Central memory CD8-positive, alpha-beta T cell (primary cell): ENCODE measurements at regions not wholly inside any gene's neighbourhood (a gene's known extent, or its start where the extent isn't known, plus 50 kb on each side); places are given as distances from the start of the nearest gene placed in this dataset.

Experiments used
- ATAC-seq: fragments of 150-1000 bp; cut with Tn5 transposase; replicated peaks from 2 replicates; pipeline ENCODE4 v1.10.0; 2022; ENCODE audit warnings: mild to moderate bottlenecking, moderate FRiP score, moderate number of reproducible peaks; ENCODE audit not compliant: poor library complexity, severe bottlenecking; ENCODE audit errors: extremely low read depth
- DNase-seq, 2 donors: peaks; one replicate each; pipeline ENCODE4 v3.0.0; 2021; ENCODE audit warnings: low spot score in 2 of 2
- H3K27ac Mint-ChIP-seq: one replicate; pipeline ENCODE4 v1.8.0; 2022; ENCODE audit warnings: low read depth, mild to moderate bottlenecking, moderate library complexity, mixed read lengths
- H3K27me3 Mint-ChIP-seq: one replicate; pipeline ENCODE4 v1.8.0; 2022; ENCODE audit warnings: mixed read lengths
- H3K36me3 Mint-ChIP-seq: one replicate; pipeline ENCODE4 v1.8.0; 2022; ENCODE audit warnings: mild to moderate bottlenecking, moderate library complexity, mixed read lengths; ENCODE audit not compliant: insufficient read depth
- H3K4me1 Mint-ChIP-seq: one replicate; pipeline ENCODE4 v1.8.0; 2022; ENCODE audit warnings: mixed read lengths
- H3K4me3 Mint-ChIP-seq: one replicate; pipeline ENCODE4 v1.8.0; 2022; ENCODE audit warnings: mild to moderate bottlenecking, moderate library complexity, mixed read lengths
- H3K9me3 Mint-ChIP-seq: one replicate; pipeline ENCODE4 v1.8.0; 2022; ENCODE audit warnings: mixed read lengths

DNA sequence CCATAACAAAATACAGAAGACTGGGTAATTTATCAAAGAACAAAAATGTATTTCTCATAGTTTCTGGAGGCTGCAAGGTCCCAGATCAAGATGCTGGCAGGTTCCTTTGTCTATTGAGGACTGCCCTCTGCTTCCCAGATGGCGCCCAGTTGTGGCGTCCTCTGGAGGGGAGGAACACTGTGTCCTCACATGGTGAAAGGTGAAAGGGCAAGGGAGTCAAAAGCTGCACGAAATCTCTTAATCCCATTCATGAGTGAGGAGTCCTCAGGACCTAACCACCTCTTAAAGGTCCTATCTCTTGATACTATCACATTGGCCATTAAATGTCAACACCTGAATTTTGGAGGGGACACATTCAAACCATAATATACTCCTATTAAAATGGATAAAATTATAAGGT, 79.3 kb upstream of the IRF2BP2 start:
- H3K9me3 Mint-ChIP-seq, result no peaks in the 10 kb centered on the region
- no peaks in the 10 kb centered on the region for H3K27me3 Mint-ChIP-seq
- H3K36me3 Mint-ChIP-seq, result no peaks in the 10 kb centered on the region
- H3K4me3 Mint-ChIP-seq, result no peak overlapping the region
- DNase-seq (no peak), ATAC-seq (no peak)
- H3K27ac Mint-ChIP-seq, result no peak overlapping the region
- no peaks in the 10 kb centered on the region for H3K4me1 Mint-ChIP-seq

DNA sequence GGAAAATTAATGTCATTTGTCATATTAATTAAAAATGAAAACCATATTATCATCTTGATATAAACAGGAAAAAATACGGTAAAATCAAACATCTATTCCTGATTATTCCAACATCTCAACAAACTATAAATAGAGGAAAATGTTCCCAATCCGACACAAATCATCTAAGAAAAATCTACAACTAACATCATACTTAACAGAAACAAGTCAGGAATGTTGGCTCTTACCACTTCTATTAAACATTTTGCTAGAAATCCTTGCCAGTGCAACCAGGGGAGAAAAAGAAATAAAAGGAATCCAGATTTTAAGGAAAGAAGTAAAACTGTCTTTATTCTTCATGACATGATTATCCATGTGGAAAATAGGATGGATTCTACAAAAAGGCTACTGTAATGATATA, 77.0 kb upstream of the IRF2BP2 start:
- Mint-ChIP-seq H3K36me3 (no peaks in the 10 kb centered on the region), H3K27ac (no peak overlapping the region), H3K27me3 (no peaks in the 10 kb centered on the region), H3K4me3 (no peak overlapping the region), H3K4me1 (no peaks in the 10 kb centered on the region), H3K9me3 (no peaks in the 10 kb centered on the region)
- no peak for ATAC-seq
- DNase-seq, result no peak

DNA sequence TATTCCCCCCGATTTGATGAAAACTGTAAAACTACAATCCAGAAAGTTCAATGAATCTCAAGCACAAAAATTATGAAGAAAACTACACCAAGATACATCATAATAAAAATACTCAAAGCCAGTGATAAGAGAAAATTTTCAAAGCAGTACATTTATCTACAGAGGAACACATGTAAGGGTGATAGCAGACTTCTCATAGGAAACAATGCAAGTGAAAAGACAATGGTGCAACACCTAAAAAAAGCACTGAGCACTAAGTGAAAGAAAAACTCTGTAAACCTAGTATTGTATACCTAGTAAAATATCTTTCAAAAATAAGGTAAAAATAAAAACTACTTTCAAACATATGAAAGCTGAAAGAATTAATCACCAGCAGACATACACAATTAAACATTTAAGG, 76.1 kb upstream of the IRF2BP2 start:
- H3K27me3 Mint-ChIP-seq, result no peaks in the 10 kb centered on the region
- DNase-seq (no peak), ATAC-seq (no peak)
- H3K36me3 Mint-ChIP-seq, result no peaks in the 10 kb centered on the region
- H3K4me3 Mint-ChIP-seq, result no peak overlapping the region
- H3K9me3 Mint-ChIP-seq, result no peaks in the 10 kb centered on the region
- H3K27ac Mint-ChIP-seq, result no peak overlapping the region
- no peaks in the 10 kb centered on the region for H3K4me1 Mint-ChIP-seq

DNA sequence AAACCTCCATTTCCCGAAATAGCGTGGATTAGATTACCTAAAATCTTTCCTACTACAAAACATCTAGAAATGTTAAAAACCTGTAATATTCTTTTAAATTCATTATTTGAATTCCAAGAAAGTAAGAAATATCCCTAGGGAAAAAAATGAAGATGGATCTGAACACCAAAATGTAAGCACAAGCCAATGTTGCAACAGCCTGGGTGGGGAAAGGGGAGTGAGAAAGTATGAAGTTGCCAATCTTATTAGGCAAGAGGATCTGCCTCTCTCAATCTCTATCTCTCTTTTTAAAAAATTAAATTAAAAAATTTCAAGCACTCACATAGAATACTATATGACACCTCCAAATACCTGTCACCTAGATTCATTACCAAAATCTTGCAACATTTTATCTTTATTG, 74.9 kb upstream of the IRF2BP2 start:
- ATAC-seq (no peak), DNase-seq (no peak)
- Mint-ChIP-seq H3K4me1 (no peaks in the 10 kb centered on the region), H3K9me3 (no peaks in the 10 kb centered on the region), H3K27me3 (no peaks in the 10 kb centered on the region), H3K27ac (no peak overlapping the region), H3K36me3 (no peaks in the 10 kb centered on the region), H3K4me3 (no peak overlapping the region)

DNA sequence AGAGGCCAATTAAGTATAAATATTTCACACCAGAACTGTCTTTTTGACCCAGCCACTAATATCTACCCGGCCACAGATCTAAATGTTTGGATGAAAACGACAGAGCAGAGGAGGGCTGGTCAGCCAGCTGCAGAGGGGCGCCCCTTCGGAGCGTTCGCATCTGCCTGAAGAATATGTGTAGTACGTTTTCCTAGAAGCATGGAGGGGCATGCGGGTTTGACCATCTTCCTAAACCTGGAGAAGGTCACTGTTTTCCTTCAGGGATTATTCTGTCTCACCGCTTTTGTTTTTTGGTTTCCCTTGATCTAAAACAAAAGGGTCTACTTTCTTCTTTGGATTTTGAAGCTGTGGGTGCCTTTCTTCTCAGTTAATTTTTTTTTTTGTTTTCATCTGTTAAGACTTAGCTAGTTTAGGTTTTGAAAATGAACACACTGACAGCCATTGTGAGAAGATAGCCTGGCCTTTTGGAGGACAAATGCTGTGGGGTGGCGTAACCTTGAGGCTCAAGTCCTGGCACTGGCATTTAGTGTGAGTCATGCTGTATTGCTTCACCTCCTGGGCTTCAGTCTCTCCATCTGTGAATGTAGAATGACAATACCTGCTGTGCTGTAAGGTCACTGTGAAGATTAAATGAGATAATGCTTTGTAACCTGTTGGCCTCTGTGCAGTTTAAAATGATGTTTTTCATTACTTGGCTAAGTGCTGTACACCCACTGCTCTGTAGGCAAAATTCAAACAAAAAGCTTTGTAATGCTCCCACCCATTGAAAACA, 74.1 kb upstream of the IRF2BP2 start:
- no peaks in the 10 kb centered on the region for H3K9me3 Mint-ChIP-seq
- H3K4me1 Mint-ChIP-seq, result no peaks in the 10 kb centered on the region
- H3K4me3 Mint-ChIP-seq, result no peak overlapping the region
- no peaks in the 10 kb centered on the region for H3K36me3 Mint-ChIP-seq
- H3K27ac Mint-ChIP-seq, result no peak overlapping the region
- H3K27me3 Mint-ChIP-seq, result no peaks in the 10 kb centered on the region
- no peak for ATAC-seq
- no peak for DNase-seq

DNA sequence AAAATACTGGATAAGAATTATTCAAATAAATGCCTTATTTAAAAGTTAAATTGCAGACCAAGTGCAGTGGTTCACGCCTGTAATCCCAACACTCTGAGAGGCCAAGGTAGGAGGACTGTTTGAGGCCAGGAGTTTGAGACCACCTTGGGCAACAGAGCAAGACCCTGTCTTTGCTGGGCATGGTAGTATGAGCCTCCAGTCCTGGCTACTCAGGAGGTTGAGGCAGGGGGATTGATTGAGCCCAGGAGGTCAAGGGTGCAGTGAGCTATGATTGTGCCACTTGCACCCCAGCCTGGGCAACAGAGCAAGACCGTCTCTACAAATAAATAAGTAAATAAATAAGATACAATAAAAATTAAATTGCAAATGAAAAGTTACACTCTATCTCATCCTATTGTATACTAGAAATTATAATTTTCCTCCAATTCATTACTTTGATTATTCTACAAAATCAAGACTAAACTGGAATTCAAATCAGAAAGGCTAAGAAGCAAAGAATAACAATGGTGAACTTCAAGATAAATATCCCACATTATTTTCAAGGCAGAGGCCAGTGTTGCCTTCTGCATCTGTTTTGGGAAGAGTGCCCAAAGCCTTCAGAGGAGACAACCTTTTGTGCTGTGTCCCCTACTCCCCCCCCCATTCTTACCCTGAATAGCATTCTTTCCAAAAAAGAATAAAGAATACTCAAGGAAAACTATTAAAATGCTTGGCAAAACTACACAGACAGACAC, 73.3 kb upstream of the IRF2BP2 start:
- ATAC-seq, result no peak
- Mint-ChIP-seq H3K27me3 (no peaks in the 10 kb centered on the region), H3K9me3 (no peaks in the 10 kb centered on the region), H3K36me3 (no peaks in the 10 kb centered on the region), H3K4me3 (no peak overlapping the region), H3K4me1 (no peaks in the 10 kb centered on the region), H3K27ac (no peak overlapping the region)
- DNase-seq, result no peak

DNA sequence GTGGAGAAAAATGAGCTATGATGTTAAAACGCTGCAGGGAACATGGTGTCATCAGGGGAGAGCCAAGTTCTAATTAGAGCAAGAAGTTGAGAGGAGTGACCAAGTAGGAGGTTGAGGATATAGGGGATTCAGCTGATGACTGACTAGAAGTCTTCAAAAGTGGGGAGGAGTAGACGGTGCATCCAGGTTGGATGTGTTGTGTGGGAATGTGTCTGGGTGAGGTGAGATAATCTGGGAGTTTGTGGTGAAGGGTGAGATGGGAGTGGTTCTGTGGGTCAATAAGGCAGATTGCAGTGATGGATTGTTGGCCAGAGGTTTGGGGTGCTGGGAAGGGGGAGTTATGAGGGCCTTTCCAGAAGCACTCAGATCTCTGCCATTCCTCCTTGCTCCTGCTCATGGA, 72.0 kb upstream of the IRF2BP2 start:
- no peaks in the 10 kb centered on the region for H3K9me3 Mint-ChIP-seq

DNA sequence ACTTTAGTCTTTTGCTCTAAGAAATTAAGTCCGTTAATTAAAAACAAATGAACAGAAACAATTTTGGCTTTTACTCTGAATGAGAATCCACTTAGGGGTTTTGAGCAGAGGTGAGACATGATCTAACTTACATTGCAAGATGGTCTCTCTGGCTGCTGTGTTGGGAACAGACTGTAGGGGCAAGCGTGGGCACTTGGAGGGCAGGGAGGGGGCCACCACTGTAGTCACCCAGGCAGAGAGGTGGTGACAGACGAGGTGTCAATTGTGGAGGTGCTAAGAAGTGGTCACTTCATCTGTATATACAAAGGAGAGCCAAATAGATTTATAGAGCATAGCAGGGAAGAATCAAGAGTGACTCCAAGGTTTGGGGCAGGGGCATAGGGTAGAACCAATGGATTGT, 71.1 kb upstream of the IRF2BP2 start:
- Mint-ChIP-seq H3K27me3 (no peaks in the 10 kb centered on the region), H3K4me1 (peaks cover 1% of the 10 kb centered on the region), H3K4me3 (no peak overlapping the region), H3K9me3 (no peaks in the 10 kb centered on the region), H3K27ac (no peak overlapping the region), H3K36me3 (no peaks in the 10 kb centered on the region)
- no peak for DNase-seq
- no peak for ATAC-seq

More for the DNA sequence above, 72.0 kb upstream of the IRF2BP2 start:
- no peak overlapping the region for H3K4me3 Mint-ChIP-seq
- no peaks in the 10 kb centered on the region for H3K4me1 Mint-ChIP-seq
- ATAC-seq (no peak), DNase-seq (no peak)
- no peaks in the 10 kb centered on the region for H3K36me3 Mint-ChIP-seq
- no peak overlapping the region for H3K27ac Mint-ChIP-seq
- H3K27me3 Mint-ChIP-seq, result no peaks in the 10 kb centered on the region

DNA sequence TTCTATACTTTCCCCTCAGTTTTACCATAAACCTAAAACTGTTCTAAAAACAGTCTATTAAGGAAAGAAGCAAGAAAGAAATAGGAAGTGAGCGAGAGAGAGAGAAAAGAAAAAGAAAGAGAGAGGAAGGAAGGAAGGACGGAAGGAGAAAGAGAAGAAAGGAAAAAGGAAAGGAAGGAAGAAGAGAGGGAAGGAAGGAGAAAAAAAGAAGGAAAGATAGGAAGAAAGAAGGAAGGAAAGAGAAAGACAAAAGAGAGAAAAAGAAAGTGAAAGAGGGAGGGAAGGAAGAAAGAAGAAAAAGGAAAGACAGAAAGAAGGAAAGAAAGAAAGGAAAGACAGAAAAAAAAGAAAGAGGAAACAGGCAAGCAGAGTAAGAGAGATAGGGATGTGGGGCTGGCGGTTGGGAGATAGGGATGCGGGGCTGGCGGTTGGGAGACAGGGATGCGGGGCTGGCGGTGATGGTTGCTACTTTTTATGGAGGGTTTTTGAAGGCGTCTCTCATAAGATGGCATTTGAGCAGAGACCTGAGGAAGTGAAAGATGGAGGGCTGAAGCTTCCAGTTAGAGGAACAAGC, 70.4 kb upstream of the IRF2BP2 start:
- no peaks in the 10 kb centered on the region for H3K27me3 Mint-ChIP-seq
- H3K4me3 Mint-ChIP-seq, result no peak overlapping the region
- H3K4me1 Mint-ChIP-seq, result peaks cover 6% of the 10 kb centered on the region
- H3K27ac Mint-ChIP-seq, result no peak overlapping the region
- no peak for ATAC-seq
- H3K9me3 Mint-ChIP-seq, result no peaks in the 10 kb centered on the region
- DNase-seq, result no peak
- H3K36me3 Mint-ChIP-seq, result no peaks in the 10 kb centered on the region

DNA sequence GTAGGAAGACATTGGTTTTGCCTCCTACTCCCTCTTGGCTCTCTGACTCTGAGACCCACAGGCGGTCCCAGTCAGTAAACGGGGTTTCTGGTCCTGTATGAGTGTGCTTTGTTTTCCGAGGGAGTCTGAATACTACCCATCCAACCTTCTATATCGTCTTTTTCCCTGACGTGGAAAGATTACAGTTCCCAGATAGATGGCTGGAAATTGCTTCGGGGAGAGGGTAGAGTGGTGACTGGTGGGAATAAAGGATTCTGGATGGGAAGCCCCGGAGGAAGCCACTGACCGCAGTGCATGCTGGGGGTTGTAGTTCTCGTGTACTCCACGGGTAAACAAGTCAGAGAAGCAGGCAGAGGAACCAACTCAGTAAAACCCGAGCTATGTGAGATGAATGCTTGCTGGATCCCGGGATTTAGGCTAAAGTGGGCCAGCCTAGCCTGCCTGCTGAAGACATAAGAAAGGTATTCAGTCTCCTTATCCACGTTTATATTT, 66.2 kb upstream of the IRF2BP2 start:
- H3K27ac Mint-ChIP-seq, result no peak overlapping the region
- no peaks in the 10 kb centered on the region for H3K27me3 Mint-ChIP-seq
- H3K36me3 Mint-ChIP-seq, result peaks cover 1% of the 10 kb centered on the region
- peak overlapping the region; percentile 67 for H3K4me3 Mint-ChIP-seq
- H3K4me1 Mint-ChIP-seq, result peaks cover 6% of the 10 kb centered on the region
- ATAC-seq (peak; percentile 62), DNase-seq (no peak)
- no peaks in the 10 kb centered on the region for H3K9me3 Mint-ChIP-seq

DNA sequence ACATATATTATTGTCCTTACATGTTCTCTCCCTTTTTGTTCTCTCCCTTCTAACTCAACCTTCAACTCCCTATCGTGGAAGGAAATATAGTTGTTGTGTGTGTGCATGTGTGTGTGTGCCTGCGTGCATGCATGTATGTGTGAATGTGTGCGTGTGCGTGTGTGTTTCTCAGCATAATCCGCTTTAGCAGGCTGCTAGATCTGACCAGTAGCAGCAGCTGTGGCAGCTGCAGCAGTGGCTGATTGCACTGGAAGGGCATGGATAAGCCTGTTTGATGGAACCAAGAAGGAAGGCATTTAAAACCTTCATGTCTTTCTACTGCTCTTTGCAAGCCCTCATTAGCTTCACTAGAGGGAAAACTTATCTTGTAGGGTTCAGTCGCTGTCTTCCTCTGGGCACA, 65.6 kb upstream of the IRF2BP2 start:
- no peak for DNase-seq
- Mint-ChIP-seq H3K27ac (no peak overlapping the region), H3K9me3 (no peaks in the 10 kb centered on the region), H3K36me3 (peaks cover 1% of the 10 kb centered on the region), H3K27me3 (no peaks in the 10 kb centered on the region), H3K4me1 (peaks cover 6% of the 10 kb centered on the region), H3K4me3 (peak overlapping the region; percentile 67)
- no peak for ATAC-seq

DNA sequence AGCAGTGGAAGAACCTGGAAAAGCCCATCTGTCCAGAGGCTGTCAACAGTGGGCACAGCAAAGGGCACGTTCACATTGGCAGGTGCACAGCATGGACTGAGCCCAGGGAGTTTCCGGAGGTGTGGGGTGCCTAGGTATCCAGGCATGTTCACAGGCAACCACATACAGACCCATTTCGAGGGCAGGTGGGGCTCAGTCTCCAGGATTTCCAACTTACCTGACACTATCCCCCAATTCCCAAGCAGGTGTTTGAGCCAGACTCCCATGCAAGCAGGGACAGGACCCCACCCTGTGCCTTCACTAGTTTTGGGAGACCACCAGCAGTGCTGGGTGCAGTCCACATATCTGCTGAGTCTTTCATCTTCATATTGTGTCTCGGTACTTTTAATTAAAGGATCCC, 65.0 kb upstream of the IRF2BP2 start:
- H3K4me1 Mint-ChIP-seq, result peaks cover 6% of the 10 kb centered on the region
- H3K27ac Mint-ChIP-seq, result no peak overlapping the region
- no peak for DNase-seq
- H3K9me3 Mint-ChIP-seq, result no peaks in the 10 kb centered on the region
- peaks cover 1% of the 10 kb centered on the region for H3K36me3 Mint-ChIP-seq
- no peak for ATAC-seq
- H3K4me3 Mint-ChIP-seq, result no peak overlapping the region
- no peaks in the 10 kb centered on the region for H3K27me3 Mint-ChIP-seq
